H9 (cell line): ENCODE measurements at regions not wholly inside any gene's neighbourhood (a gene's known extent, or its start where the extent isn't known, plus 50 kb on each side); places are given as distances from the start of the nearest gene placed in this dataset.

ENCODE experiments used
- DNase-seq: peaks from one replicate; pipeline ENCODE4 v3.0.0-alpha.2; 2017
- H2AFZ ChIP-seq: one replicate; pipeline ENCODE4 v1.6.1; 2013; ENCODE audit warnings: mild to moderate bottlenecking, low read length, control low read depth, moderate library complexity
- H2AK5ac ChIP-seq: 2 replicates; pipeline ENCODE4 v1.6.1; 2013; ENCODE audit warnings: low read length, control low read depth, mixed read lengths; ENCODE audit not compliant: insufficient read length
- H2BK120ac ChIP-seq: one replicate; pipeline ENCODE4 v1.6.1; 2013; ENCODE audit warnings: low read depth, mild to moderate bottlenecking, low read length, control low read depth, inconsistent platforms; ENCODE audit not compliant: poor library complexity, severe bottlenecking
- H2BK12ac ChIP-seq: 2 replicates; pipeline ENCODE4 v1.6.1; 2013; ENCODE audit warnings: low read length, control low read depth, mixed read lengths, low read depth; ENCODE audit not compliant: insufficient read length
- H2BK15ac ChIP-seq: 2 replicates; pipeline ENCODE4 v1.6.1; 2013; ENCODE audit warnings: low read depth, low read length, control low read depth
- H2BK20ac ChIP-seq: one replicate; pipeline ENCODE4 v1.6.1; 2013; ENCODE audit warnings: low read depth, mild to moderate bottlenecking, low read length, control low read depth, inconsistent platforms; ENCODE audit not compliant: poor library complexity, severe bottlenecking
- H2BK5ac ChIP-seq: 2 replicates; pipeline ENCODE4 v1.6.1; 2013; ENCODE audit warnings: low read length, control low read depth, mixed read lengths; ENCODE audit not compliant: insufficient read length
- H3K14ac ChIP-seq: 2 replicates; pipeline ENCODE4 v1.6.1; 2013; ENCODE audit warnings: low read length, control low read depth; ENCODE audit not compliant: insufficient read depth
- H3K18ac ChIP-seq: 2 replicates; pipeline ENCODE4 v1.6.1; 2013; ENCODE audit warnings: low read depth, mild to moderate bottlenecking, mixed read lengths, low read length, control low read depth; ENCODE audit not compliant: insufficient read length
- H3K23ac ChIP-seq: 2 replicates; pipeline ENCODE4 v1.6.1; 2013; ENCODE audit warnings: low read length, control low read depth, mixed read lengths, low read depth; ENCODE audit not compliant: insufficient read length
- H3K23me2 ChIP-seq: 2 replicates; pipeline ENCODE4 v1.6.1; 2013; ENCODE audit warnings: low read depth, mild to moderate bottlenecking, mixed read lengths, low read length, control low read depth; ENCODE audit not compliant: insufficient read length, poor library complexity, severe bottlenecking
- H3K27ac ChIP-seq: 2 replicates; pipeline ENCODE4 v1.5.1; 2013; ENCODE audit warnings: low read length, control low read depth, mixed read lengths, low read depth; ENCODE audit not compliant: insufficient read length
- H3K27me3 ChIP-seq: 2 replicates; pipeline ENCODE4 v1.6.1; 2013; ENCODE audit warnings: low read length, control low read depth, inconsistent platforms; ENCODE audit not compliant: insufficient read depth
- H3K4ac ChIP-seq: 2 replicates; pipeline ENCODE4 v1.6.1; 2013; ENCODE audit warnings: low read depth, mild to moderate bottlenecking, control low read depth, inconsistent platforms, low read length, moderate library complexity
- H3K4me1 ChIP-seq: 2 replicates; pipeline ENCODE4 v1.6.1; 2013; ENCODE audit warnings: low read length, control low read depth, inconsistent platforms; ENCODE audit not compliant: insufficient read depth
- H3K4me2 ChIP-seq: 2 replicates; pipeline ENCODE4 v1.6.1; 2013; ENCODE audit warnings: low read length, control low read depth, mixed read lengths; ENCODE audit not compliant: insufficient read length, insufficient read depth
- H3K56ac ChIP-seq: 2 replicates; pipeline ENCODE4 v1.6.1; 2013; ENCODE audit warnings: low read depth, mild to moderate bottlenecking, mixed read lengths, low read length, control low read depth; ENCODE audit not compliant: insufficient read length
- H3K79me1 ChIP-seq: 2 replicates; pipeline ENCODE4 v1.6.1; 2013; ENCODE audit warnings: low read depth, mild to moderate bottlenecking, moderate library complexity, low read length, control low read depth, inconsistent platforms; ENCODE audit not compliant: insufficient read depth, poor library complexity, severe bottlenecking
- H3K79me2 ChIP-seq: 2 replicates; pipeline ENCODE4 v1.6.1; 2013; ENCODE audit warnings: low read length, control low read depth, inconsistent platforms; ENCODE audit not compliant: insufficient read depth
- H3K9ac ChIP-seq: 2 replicates; pipeline ENCODE4 v1.6.1; 2013; ENCODE audit warnings: low read length, control low read depth, mixed read lengths; ENCODE audit not compliant: insufficient read length; ENCODE audit errors: extremely low read depth
- H3K9me3 ChIP-seq: one replicate; pipeline ENCODE4 v1.6.1; 2013; ENCODE audit warnings: low read depth, low read length, inconsistent platforms; ENCODE audit not compliant: control insufficient read depth
- H3T11ph ChIP-seq: one replicate; pipeline ENCODE4 v1.6.1; 2013; ENCODE audit warnings: mild to moderate bottlenecking, low read length, control low read depth, inconsistent platforms
- H4K20me1 ChIP-seq: one replicate; pipeline ENCODE4 v1.6.1; 2013; ENCODE audit not compliant: control insufficient read depth, insufficient read length, insufficient read depth
- H4K5ac ChIP-seq: 2 replicates; pipeline ENCODE4 v1.6.1; 2013; ENCODE audit warnings: low read depth, mild to moderate bottlenecking, mixed read lengths, low read length, control low read depth; ENCODE audit not compliant: insufficient read length
- H4K8ac ChIP-seq: replicated peaks from 2 replicates; pipeline ENCODE4 v1.6.1; 2013; ENCODE audit warnings: low read length, control low read depth, mixed read lengths, low read depth; ENCODE audit not compliant: insufficient read length
- H4K91ac ChIP-seq: 2 replicates; pipeline ENCODE4 v1.6.1; 2013; ENCODE audit warnings: low read depth, mild to moderate bottlenecking, moderate library complexity, mixed read lengths, low read length, control low read depth; ENCODE audit not compliant: insufficient read length
- H3K27ac Mint-ChIP-seq, 3 experiments: 2 replicates in 2 of 3; 3 replicates in 1 of 3; pipeline ENCODE4 v1.8.0; 2020 to 2021; ENCODE audit warnings: mixed read lengths in 3 of 3, mild to moderate bottlenecking in 1 of 3, moderate library complexity in 1 of 3
- H3K27me3 Mint-ChIP-seq: 2 replicates; pipeline ENCODE4 v1.8.0; 2021; ENCODE audit warnings: low read depth, mild to moderate bottlenecking, moderate library complexity, mixed read lengths
- H3K36me3 Mint-ChIP-seq, 3 experiments: 2 replicates in 2 of 3; 3 replicates in 1 of 3; pipeline ENCODE4 v1.8.0; 2020 to 2021; ENCODE audit warnings: low read depth in 3 of 3, mixed read lengths in 3 of 3; ENCODE audit not compliant: insufficient read depth in 1 of 3
- H3K4me1 Mint-ChIP-seq, 2 experiments: 2 replicates each; pipeline ENCODE4 v1.8.0; 2020; ENCODE audit warnings: mixed read lengths in 2 of 2
- H3K4me3 Mint-ChIP-seq, 2 experiments: 2 replicates in 1 of 2; 3 replicates in 1 of 2; pipeline ENCODE4 v1.8.0; 2020 to 2021; ENCODE audit warnings: mild to moderate bottlenecking in 2 of 2, mixed read lengths in 2 of 2, moderate library complexity in 1 of 2
- H3K9me3 Mint-ChIP-seq, 2 experiments: 2 replicates in 1 of 2; 3 replicates in 1 of 2; pipeline ENCODE4 v1.8.0; 2020; ENCODE audit warnings: mild to moderate bottlenecking in 2 of 2, mixed read lengths in 2 of 2, moderate library complexity in 1 of 2
- CTCF ChIP-seq: fragments of 200-600 bp; sonication (generic); conservative IDR thresholded peaks from 3 replicates; pipeline ENCODE4 v1.8.0; 2021; ENCODE audit warnings: antibody characterized with exemption, mild to moderate bottlenecking
- WGBS: extraction: QIAGEN DNeasy Blood & Tissue Kit; methylation state at CpG from one replicate; pipeline ENCODE4 v1.1.7; 2013; ENCODE audit warnings: missing lambda C conversion rate, low lambda C conversion rate, mixed read lengths; ENCODE audit not compliant: insufficient read length; ENCODE audit errors: extremely low coverage; 5-methylcytosine and 5-hydroxymethylcytosine counted together

- no peak overlapping the region for H3K27ac Mint-ChIP-seq
- no peak overlapping the region for H3K4me3 Mint-ChIP-seq
- Histone ChIP-seq H2BK12ac (no peak overlapping the region), H4K5ac (no peak overlapping the region), H2AK5ac (no peak overlapping the region), H3K9me3 (no peaks in the 10 kb centered on the region), H3K9ac (no peak overlapping the region), H3K4ac (no peak overlapping the region), H3K27me3 (no peaks in the 10 kb centered on the region), H2BK120ac (no peak overlapping the region), H2BK20ac (no peak overlapping the region), H3K18ac (no peak overlapping the region), H4K8ac (no peak overlapping the region), H3K4me1 (peaks cover 2% of the 10 kb centered on the region; the same call in 1 of the 2 replicates), H3K79me2 (no peaks in the 10 kb centered on the region), H4K20me1 (no peaks in the 10 kb centered on the region), H3K4me2 (no peak overlapping the region), H3K79me1 (no peaks in the 10 kb centered on the region), H4K91ac (no peak overlapping the region), H3K27ac (no peak overlapping the region), H3K14ac (no peak overlapping the region), H2AFZ (no peak overlapping the region), H3K23me2 (no peaks in the 10 kb centered on the region), H3K56ac (no peak overlapping the region), H2BK15ac (no peak overlapping the region), H2BK5ac (no peak overlapping the region), H3T11ph (no peak overlapping the region), H3K23ac (no peak overlapping the region)
- peaks cover 0 to 4% (median 3%) of the 10 kb centered on the region in 3 experiments; a peak in 2 of 7 replicates for H3K36me3 Mint-ChIP-seq
- WGBS, result no CpG with 5 or more reads among the region's 4 CpGs
- peaks cover 4 to 8% of the 10 kb centered on the region in 2 experiments; a peak in 4 of 5 replicates for H3K9me3 Mint-ChIP-seq
- H3K27me3 Mint-ChIP-seq, result no peaks in the 10 kb centered on the region
- peaks cover 11 to 12% of the 10 kb centered on the region in 2 experiments; a peak in 3 of 4 replicates for H3K4me1 Mint-ChIP-seq
- no peak for DNase-seq
- no peak for TF ChIP-seq CTCF
Measured at GRCh38 chr7:68678196-68678595, 920.1 kb upstream of the AUTS2 start.
